ENCODE measurements at regions not wholly inside any gene's neighbourhood (a gene's known extent, or its start where the extent isn't known, plus 50 kb on each side); places are given as distances from the start of the nearest gene placed in this dataset.

DNA sequence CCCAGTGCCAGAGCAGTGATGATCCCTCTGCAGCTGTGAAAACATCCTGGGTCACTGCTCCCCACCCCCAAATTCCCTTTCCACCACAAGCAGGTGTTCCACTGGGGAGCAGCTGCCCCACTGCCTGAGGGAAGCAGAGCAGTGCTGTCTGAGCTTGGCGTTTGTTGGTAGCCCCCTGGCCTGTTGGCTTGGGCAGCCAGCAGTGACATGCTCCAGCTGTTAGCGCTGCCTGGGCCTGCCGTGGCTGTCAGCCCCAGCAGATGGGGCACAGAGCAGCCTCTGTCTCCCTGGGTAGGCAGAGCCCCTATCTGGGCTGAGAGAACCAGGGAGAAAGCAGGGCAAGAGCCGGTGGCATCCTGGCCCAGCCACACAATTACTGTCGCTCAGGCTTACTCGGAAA is 247.7 kb downstream of the GLI2 start:
- no peak for DNase-seq

DNA sequence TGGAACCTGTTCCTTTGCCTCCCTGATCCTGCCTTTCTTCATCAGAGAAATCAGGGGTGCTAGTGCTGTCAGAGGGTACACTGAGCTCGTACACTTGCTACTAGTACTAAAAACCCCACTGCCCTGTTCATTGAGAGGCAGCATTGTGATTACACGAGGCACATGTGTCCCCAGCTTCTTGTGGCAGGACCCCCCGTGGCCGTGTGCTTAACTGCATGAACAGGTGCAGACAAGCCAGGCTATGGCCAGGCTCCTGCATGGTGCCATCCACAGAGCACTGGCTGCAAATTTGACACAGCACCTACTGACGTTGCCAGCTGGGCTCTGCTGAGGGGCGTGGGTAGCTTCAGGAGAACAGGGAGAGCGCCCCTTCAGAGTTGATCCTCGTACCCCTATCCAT is 248.4 kb downstream of the GLI2 start:
- DNase-seq: no peak

DNA sequence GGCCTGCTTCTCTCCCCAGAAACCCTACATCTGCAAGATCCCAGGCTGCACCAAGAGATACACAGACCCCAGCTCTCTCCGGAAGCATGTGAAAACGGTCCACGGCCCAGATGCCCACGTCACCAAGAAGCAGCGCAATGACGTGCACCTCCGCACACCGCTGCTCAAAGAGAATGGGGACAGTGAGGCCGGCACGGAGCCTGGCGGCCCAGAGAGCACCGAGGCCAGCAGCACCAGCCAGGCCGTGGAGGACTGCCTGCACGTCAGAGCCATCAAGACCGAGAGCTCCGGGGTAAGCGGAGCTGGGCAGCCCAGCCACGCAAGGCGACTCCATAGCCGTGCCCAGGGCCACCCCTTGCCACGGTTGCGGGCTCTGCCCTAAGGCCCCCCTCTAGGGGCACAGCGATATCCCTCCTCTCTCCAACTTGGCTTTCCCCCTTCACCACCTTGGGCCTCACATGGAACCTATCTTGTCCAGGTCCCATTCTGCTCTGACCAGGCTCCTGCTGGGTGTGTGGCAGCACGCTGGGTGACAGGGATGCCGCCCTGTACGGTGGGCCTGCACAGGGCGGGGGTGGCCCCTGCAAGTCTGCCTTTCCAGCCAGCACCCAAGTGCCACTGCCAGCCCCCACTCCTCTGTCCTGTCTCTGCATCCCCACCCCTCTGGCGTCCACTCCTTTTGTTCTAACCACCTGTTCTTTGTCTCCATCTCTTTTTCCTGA is 248.9 kb downstream of the GLI2 start:
- no peak for DNase-seq

DNA sequence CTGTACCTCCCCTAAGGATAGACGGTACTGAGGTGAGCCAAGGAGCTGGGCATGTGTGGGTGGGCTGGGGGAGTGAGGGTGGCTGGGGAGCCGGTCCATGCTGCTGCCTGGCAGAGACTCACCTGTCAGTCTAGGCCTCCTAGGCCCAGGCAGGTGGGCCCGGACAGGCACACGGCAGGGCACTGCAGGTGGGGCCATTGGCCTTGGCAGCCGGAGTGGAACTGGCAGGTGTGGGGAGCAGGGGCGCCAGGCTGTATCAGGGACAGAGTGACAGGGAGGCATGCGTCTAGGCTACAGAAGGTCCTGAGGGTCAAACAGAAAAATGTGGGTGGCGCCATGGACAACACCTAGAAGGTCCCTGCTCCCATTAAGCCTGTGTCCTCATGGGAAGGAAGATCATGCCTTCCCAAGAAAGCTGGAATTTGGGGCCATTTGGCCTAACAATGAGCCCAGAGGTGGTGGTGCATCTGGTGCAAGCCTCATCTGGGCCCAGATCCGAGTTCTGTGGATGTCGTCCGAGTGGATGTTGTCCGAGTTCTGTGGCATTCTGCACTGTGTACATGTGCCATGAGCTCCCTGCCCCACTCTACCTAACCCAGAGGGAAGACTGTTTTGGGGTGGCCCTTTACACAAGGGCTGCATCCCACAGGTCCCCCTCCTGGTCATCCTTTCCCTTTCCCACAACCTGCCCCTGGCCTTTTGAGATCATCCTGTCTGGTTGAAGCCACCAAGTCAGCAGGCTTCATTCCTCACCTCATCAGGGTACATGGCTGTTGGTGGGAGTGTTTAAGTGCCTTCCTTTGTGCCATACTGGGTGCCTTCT is 249.7 kb downstream of the GLI2 start:
- no peak for DNase-seq

DNA sequence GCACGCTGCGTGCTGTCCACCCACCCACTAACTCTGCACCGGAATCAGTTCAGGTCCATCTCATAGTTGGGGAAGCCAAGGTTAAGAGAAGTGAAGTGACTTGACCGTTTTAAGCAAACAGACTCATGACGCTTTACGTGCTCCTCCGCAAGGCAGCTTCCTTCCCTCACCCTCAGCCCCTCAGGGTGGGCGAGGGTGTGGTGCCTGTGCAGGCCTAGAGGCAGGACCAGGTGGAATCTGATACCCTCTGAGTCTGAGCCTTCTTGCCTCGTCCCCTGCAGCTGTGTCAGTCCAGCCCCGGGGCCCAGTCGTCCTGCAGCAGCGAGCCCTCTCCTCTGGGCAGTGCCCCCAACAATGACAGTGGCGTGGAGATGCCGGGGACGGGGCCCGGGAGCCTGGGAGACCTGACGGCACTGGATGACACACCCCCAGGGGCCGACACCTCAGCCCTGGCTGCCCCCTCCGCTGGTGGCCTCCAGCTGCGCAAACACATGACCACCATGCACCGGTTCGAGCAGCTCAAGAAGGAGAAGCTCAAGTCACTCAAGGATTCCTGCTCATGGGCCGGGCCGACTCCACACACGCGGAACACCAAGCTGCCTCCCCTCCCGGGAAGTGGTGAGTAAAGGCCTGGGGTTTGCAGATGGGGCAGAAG is 250.5 kb downstream of the GLI2 start:
- DNase-seq: no peak

DNA sequence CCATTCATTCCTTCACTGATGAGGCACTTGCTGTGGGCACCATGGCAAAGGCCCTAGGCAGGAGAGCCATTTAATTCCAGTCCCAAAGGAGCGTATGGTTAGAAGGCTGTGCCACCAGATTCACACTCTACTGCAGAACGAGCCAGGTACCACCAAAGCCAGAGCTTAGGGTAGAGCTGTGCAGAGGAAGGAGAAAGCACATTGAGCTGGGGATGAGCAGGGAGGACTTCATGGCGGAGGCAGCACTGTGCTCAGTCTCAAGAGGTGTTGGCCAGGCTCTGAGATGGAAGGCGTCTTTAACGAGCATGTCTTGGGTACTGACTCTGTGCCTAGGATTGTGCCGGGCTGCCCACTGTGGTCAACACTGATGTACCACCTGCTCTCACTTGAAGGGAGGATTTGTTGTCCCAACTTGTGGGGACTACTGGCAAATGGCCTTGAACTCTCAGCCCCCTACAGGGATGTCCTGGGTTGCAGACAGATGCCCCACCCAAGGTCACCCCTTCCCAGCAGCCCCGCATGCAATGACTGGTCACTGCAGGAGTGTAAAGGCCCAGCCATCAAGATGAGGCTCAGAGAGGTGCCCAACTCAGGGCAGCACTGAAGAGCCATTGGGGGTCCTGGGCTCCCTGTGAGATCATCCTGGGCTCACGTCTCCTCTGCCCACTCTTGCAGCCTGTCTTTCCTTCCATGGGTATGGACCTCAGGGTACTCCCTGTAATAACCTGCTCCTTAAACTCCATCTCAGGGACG is 251.4 kb downstream of the GLI2 start:
- no peak for DNase-seq

DNA sequence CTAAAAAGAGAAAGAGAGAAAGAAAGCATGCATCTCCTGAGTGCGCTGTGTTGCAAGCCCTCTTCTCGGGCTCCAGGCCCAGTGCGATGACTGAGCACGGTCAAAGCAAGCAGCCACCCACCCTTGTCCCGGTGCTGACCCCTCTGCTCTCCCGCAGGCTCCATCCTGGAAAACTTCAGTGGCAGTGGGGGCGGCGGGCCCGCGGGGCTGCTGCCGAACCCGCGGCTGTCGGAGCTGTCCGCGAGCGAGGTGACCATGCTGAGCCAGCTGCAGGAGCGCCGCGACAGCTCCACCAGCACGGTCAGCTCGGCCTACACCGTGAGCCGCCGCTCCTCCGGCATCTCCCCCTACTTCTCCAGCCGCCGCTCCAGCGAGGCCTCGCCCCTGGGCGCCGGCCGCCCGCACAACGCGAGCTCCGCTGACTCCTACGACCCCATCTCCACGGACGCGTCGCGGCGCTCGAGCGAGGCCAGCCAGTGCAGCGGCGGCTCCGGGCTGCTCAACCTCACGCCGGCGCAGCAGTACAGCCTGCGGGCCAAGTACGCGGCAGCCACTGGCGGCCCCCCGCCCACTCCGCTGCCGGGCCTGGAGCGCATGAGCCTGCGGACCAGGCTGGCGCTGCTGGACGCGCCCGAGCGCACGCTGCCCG is 252.5 kb downstream of the GLI2 start:
- no peak for DNase-seq

DNA sequence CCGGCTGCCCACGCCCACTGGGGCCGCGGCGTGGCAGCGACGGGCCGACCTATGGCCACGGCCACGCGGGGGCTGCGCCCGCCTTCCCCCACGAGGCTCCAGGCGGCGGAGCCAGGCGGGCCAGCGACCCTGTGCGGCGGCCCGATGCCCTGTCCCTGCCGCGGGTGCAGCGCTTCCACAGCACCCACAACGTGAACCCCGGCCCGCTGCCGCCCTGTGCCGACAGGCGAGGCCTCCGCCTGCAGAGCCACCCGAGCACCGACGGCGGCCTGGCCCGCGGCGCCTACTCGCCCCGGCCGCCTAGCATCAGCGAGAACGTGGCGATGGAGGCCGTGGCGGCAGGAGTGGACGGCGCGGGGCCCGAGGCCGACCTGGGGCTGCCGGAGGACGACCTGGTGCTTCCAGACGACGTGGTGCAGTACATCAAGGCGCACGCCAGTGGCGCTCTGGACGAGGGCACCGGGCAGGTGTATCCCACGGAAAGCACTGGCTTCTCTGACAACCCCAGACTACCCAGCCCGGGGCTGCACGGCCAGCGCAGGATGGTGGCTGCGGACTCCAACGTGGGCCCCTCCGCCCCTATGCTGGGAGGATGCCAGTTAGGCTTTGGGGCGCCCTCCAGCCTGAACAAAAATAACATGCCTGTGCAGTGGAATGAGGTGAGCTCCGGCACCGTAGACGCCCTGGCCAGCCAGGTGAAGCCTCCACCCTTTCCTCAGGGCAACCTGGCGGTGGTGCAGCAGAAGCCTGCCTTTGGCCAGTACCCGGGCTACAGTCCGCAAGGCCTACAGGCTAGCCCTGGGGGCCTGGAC is 253.2 kb downstream of the GLI2 start:
- no peak for DNase-seq

DNA sequence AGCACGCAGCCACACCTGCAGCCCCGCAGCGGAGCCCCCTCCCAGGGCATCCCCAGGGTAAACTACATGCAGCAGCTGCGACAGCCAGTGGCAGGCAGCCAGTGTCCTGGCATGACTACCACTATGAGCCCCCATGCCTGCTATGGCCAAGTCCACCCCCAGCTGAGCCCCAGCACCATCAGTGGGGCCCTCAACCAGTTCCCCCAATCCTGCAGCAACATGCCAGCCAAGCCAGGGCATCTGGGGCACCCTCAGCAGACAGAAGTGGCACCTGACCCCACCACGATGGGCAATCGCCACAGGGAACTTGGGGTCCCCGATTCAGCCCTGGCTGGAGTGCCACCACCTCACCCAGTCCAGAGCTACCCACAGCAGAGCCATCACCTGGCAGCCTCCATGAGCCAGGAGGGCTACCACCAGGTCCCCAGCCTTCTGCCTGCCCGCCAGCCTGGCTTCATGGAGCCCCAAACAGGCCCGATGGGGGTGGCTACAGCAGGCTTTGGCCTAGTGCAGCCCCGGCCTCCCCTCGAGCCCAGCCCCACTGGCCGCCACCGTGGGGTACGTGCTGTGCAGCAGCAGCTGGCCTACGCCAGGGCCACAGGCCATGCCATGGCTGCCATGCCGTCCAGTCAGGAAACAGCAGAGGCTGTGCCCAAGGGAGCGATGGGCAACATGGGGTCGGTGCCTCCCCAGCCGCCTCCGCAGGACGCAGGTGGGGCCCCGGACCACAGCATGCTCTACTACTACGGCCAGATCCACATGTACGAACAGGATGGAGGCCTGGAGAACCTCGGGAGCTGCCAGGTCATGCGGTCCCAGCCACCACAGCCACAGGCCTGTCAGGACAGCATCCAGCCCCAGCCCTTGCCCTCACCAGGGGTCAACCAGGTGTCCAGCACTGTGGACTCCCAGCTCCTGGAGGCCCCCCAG is 254.1 kb downstream of the GLI2 start:
- DNase-seq: no peak

DNA sequence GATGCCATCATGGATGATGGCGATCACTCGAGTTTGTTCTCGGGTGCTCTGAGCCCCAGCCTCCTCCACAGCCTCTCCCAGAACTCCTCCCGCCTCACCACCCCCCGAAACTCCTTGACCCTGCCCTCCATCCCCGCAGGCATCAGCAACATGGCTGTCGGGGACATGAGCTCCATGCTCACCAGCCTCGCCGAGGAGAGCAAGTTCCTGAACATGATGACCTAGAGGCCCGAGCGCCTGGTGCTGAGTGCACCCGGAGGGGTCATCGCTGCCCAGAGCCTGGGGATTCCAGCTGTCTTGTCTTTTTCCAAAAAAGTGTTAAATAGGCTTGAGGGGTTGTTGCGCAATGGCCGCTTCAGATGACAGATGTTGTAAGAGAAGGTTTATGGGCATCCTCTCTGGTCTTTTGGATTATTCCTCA is 254.8 kb downstream of the GLI2 start:
- DNase-seq: no peak

DNA sequence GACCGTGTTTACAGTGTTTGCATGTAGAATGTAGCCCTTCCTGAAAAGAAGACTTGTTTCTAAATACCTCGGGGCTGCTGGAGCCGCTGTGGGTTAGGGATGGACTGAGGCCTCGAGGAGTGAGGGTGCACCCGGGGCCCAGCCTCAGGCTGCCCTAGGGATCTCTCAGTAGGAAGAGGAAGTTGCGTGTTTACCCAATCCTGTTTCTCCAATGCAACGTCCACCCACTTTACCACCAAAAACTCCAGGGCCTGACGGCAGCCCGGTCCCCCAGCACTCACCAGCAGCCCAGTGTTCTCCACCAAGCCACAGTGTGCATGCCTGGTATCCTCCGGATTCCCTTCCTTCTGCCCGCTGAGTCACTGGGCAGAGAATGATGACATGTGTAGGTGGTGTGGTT is 255.8 kb downstream of the GLI2 start:
- DNase-seq: no peak

DNA sequence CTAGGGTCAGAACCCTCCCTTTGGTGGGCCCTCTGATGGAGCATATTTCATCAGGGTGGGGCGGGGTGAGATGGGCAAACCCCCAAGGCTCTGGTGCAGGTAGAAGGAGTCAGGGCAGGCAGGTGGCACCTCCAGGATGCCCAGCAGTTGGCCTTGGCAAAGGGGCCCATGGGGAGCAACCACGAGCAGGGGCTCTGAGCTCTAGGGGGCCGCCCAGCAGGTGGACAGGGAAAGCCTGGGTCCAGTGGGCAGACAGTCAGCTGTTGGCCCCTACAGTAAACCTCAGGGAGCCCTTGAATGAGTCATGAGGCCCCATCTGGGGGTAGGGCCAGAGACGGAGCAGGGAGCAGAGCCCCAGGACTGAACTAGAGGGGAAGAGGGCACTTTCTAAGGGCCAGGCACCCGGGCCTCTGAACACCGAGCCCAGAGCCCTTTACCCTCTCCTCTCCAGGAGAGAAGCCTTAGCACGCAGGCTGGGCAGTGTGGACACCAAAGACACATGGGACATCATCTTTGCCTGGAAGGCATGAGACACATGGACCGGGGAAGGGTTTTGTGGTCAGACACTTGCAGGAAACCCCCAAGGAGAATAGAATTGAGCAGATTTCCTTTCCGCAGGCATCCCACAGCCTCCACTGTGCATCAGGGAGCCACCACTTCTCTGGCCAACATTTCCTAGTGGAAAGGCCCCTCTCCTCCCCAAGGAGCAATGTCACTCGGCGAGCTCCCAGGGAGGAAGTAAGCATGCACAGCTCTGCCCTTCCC is 257.3 kb downstream of the GLI2 start:
- DNase-seq: no peak

DNA sequence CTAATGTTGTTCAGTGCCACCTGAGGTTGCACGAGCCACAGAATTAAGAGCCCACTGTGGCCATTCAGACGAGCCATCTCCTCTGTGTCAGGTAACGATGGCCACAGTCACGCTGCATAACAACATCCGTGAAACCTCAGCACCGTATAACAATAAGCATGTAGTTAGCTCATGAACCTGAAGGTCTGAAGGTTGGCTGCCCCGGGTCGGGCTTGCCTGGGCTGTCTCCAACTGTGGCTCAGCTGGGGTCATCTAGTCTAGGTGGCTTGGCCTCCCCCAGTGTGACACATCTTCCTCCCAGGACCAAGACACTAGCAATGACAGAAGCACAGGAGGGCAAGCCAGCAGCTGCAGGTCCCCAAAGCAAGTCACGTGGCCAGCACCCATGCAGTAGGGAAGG is 258.0 kb downstream of the GLI2 start:
- no peak for DNase-seq

DNA sequence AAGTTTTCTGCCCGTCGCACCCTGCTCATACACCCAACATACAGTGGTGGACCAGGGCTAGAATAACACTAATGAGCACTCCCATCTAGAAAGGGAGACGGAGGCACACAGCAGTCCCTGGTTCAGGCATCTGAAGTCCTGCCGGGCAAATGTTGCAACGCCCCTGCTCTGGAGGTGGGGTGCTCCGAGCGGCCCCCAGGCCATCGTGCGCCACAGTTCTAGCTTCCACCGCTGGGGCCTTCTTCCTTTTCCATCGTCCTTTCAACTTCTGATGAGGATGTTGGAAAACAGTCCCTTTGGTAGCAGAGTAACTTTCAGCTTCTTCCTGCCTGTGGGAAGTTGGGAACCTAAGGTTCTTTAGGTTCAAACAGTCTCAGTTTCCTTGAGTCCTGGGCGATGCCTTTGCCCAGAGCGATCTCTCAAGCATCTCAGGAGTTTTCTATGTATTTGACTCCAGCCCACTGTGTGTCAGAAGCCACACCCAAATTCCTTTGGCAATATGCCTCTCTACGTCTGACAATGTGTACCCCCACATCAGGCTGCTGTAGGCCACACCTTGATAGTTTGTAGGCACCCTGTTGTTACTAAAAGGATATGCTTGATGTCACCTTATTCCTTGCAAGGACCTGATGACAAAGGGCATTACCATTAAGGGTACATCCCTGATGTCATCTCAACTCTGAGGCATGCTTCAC is 258.8 kb downstream of the GLI2 start:
- no peak for DNase-seq

DNA sequence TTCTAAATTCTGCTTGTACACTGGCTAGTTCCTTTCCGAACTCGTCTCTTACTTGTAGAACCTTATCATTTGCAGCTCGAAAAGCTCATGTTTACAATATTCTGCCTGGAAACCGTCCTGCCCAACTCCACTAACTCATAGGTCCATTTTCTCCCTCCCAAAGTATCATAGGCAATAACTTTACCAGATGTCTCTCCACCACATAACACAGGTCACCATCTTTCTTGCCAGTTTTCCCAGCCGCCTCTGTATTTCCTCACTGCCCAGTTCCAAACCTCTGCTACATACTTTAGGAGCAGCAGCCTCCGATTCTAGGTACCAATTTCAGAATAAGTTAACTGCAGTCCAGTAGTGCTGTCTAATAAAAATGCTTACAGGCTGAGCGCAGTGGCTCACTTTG is 259.5 kb downstream of the GLI2 start:
- no peak for DNase-seq

DNA sequence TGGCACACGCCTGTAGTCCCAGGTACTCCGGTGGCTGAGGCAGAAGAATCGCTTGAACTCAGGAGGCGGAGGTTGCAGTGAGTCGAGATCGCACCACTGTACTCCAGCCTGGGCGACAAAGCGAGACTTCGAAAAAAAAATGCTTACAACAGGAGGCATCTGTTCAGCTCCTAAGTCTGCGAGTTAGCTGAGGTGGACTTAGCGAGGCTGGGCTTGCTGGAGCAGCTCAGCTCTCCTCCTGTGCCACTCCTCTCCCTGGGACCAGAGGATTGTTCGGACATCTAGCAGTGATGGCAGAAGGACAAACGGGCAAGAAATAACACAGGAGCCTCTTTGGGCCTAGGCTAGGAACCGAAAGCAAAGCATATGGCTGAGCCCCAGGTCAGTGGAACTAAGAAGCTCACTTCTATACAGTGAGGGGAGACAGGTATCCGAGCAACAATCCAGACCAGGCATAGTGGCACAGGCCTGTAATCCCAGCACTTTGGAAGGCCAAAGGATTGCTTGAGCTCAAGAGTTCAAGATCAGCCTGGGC is 260.1 kb downstream of the GLI2 start:
- DNase-seq: no peak

DNA sequence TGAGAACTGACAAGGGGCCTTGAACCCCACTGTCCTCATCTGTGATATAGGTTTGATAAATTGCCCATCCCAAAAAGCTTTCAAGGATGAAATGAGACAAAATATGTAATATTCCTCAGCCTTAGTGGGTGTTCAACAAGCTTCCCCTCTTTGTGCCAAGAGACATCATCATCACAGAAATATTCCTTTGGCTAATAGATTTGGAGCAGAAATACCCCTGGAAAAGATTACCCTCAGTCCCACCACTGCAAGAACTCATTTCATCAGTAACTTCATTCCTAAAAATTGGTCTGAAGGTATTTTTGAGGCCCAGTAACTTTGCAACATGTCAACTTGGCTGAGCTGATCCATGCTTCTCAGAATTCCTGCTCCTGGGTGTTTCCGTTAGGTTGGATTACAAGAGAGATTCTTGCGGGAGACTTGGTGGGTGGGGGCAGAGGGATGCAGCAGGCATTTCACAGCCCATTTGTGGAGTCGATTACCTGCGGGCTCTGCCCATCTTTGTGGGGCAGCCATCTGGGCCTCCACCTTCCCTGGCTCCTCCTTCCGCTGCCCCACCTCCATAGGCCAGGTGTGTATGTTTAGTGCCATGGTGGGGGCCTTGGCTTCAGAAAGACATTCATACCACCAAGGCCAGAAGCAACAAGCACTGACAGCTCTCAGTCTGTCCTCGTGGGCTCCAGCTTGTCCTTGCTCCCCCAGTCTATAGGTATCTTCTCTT is 263.9 kb downstream of the GLI2 start:
- DNase-seq: no peak

DNA sequence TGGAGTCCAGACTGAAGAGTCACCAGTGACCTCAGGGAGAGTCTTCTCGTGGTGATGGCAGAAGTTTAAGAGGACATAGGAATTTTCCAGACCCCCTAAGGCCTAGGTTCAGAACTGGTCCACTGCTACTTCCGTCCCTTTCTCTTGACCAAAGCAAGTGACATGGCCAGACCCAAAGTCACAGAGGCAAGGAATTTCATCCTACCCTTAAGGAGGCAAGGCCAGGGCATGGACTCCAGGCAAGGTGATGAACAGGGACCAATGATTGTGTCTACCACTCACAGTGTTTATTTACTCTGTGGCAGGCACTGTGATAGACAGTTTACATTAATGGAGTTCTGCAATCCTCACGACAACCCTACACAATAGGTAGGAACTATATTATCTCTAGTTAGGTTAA is 265.1 kb downstream of the GLI2 start:
- DNase-seq: no peak

Measured in NCI-H1092 treated with DMSO at 0.1 percent for 48 hours (cell line).